HG03159 (cell line): ENCODE measurements at regions not wholly inside any gene's neighbourhood (a gene's known extent, or its start where the extent isn't known, plus 50 kb on each side); places are given as distances from the start of the nearest gene placed in this dataset.
A peak's percentile ranks its signal among the peaks of the same experiment; 100 is the strongest.

Source experiments
- ATAC-seq: cut with Tn5 transposase; IDR thresholded peaks from one replicate; pipeline ENCODE4 v1.9.1; 2021; ENCODE audit warnings: mild to moderate bottlenecking, moderate library complexity; ENCODE audit not compliant: unreplicated experiment

GRCh38 chr12:88413646-88414045 is 166.6 kb downstream of the KITLG start:
- ATAC-seq: no peak

- no peak for ATAC-seq
These were observed 164.1 kb downstream of the KITLG start for GRCh38 chr12:88416155-88416554.

GRCh38 chr12:88416786-88417185 is 163.5 kb downstream of the KITLG start:
- ATAC-seq: no peak

- no peak for ATAC-seq
These were observed 162.7 kb downstream of the KITLG start for GRCh38 chr12:88417531-88417930.

GRCh38 chr12:88418856-88419497 is 161.3 kb downstream of the KITLG start:
- ATAC-seq: no peak

GRCh38 chr12:88419794-88420193 is 160.5 kb downstream of the KITLG start:
- no peak for ATAC-seq

GRCh38 chr12:88420457-88420856 is 159.8 kb downstream of the KITLG start:
- ATAC-seq: no peak

GRCh38 chr12:88424791-88425730 is 155.2 kb downstream of the KITLG start:
- no peak for ATAC-seq

GRCh38 chr12:88428350-88428749 is 151.9 kb downstream of the KITLG start:
- no peak for ATAC-seq

- ATAC-seq: no peak
These were observed 149.0 kb downstream of the KITLG start for GRCh38 chr12:88431246-88431645.

- ATAC-seq: no peak
These were observed 147.5 kb downstream of the KITLG start for GRCh38 chr12:88432531-88433490.

- peak; percentile 77 for ATAC-seq
These were observed 146.1 kb downstream of the KITLG start for GRCh38 chr12:88433997-88434703.

GRCh38 chr12:88435334-88436076 is 144.8 kb downstream of the KITLG start:
- no peak for ATAC-seq

- ATAC-seq: no peak
These were observed 143.0 kb downstream of the KITLG start for GRCh38 chr12:88437226-88437625.
